Fibroblast of pulmonary artery (primary cell): ENCODE measurements at regions not wholly inside any gene's neighbourhood (a gene's known extent, or its start where the extent isn't known, plus 50 kb on each side); places are given as distances from the start of the nearest gene placed in this dataset.

Source experiments
- DNase-seq: peaks from one replicate; pipeline ENCODE4 v3.0.0-alpha.2; 2010; ENCODE audit warnings: low read depth
- H3K4me3 ChIP-seq: replicated peaks from 2 replicates; pipeline ENCODE4 v1.5.1; 2011; ENCODE audit warnings: low read depth, mild to moderate bottlenecking, control low read depth, low read length, moderate library complexity
- TF ChIP-seq, protein P1 (sequence below): IDR thresholded peaks from 2 replicates; pipeline ENCODE4 v1.5.1; 2011; ENCODE audit warnings: mild to moderate bottlenecking, control low read depth, low read length, inconsistent platforms; ENCODE audit errors: missing control alignments

- DNase-seq = no peak
- no peak overlapping the region for H3K4me3 ChIP-seq
- TF ChIP-seq, protein P1, sequence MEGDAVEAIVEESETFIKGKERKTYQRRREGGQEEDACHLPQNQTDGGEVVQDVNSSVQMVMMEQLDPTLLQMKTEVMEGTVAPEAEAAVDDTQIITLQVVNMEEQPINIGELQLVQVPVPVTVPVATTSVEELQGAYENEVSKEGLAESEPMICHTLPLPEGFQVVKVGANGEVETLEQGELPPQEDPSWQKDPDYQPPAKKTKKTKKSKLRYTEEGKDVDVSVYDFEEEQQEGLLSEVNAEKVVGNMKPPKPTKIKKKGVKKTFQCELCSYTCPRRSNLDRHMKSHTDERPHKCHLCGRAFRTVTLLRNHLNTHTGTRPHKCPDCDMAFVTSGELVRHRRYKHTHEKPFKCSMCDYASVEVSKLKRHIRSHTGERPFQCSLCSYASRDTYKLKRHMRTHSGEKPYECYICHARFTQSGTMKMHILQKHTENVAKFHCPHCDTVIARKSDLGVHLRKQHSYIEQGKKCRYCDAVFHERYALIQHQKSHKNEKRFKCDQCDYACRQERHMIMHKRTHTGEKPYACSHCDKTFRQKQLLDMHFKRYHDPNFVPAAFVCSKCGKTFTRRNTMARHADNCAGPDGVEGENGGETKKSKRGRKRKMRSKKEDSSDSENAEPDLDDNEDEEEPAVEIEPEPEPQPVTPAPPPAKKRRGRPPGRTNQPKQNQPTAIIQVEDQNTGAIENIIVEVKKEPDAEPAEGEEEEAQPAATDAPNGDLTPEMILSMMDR = no peak
Measured at GRCh38 chr4:4631150-4631549, 89.3 kb upstream of the STX18 start.

- TF ChIP-seq, protein P1 = no peak
- H3K4me3 ChIP-seq = no peak overlapping the region
- DNase-seq = no peak
Measured at GRCh38 chr4:4627906-4628305, 86.1 kb upstream of the STX18 start.

DNA sequence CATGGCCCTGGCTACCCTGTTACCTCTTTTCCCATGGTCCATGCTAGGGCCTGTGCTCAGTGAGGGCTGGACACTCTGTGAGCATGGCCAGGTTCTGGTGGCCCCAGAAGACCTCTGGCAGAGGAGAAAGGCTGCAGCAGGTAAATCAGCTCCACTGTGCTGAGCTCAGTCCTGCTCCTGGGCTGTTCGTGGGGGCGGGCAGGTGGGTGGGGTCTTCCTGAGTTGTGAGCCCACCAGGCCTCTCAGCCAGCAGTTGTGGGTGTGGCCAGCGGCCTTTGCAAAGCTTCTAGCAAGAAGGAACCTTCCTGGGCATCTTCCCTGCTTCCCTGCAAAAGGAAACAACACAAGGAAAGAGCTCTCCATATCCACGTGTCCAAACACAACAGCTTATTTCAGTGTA is 85.3 kb upstream of the STX18 start:
- DNase-seq = no peak
- H3K4me3 ChIP-seq = no peak overlapping the region
- TF ChIP-seq, protein P1 = no peak

- TF ChIP-seq, protein P1 = no peak
- no peak overlapping the region for H3K4me3 ChIP-seq
- DNase-seq = peak; percentile 29
Measured at GRCh38 chr4:4625488-4625887, 83.6 kb upstream of the STX18 start.

DNA sequence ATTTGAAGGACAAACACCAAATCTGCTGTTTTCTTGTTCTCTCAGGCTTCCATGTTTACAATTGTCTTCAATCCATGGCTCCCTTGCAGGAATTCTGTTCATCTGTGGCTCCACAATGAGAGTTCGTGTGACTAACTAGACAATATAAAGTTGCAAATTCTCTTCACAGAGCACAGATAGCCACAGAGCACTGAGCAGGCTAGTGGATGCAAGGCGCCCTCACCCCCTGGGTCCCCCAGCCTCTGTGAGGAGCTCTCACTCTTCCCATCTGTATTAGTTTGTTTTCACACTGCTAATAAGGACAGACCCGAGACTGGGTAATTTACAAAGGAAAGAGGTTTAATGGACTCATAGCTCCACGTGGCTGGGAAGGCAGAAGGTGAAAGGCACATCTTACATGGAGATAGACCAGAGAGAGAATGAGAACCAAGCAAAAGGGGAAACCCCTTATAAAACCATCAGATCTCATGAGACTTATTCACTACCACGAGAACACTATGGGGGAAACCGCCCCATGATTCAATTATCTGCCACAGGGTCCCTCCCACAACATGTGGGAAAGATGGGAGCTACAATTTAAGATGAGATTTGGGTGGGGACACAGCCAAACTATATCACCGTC is 82.5 kb upstream of the STX18 start:
- no peak for DNase-seq
- H3K4me3 ChIP-seq = no peak overlapping the region
- TF ChIP-seq, protein P1 = no peak

GRCh38 chr4:4619821-4620220 is 78.0 kb upstream of the STX18 start:
- TF ChIP-seq, protein P1 = no peak
- no peak overlapping the region for H3K4me3 ChIP-seq
- no peak for DNase-seq

GRCh38 chr4:4618847-4619246 is 77.0 kb upstream of the STX18 start:
- peak; percentile 42 for DNase-seq
- H3K4me3 ChIP-seq = no peak overlapping the region
- TF ChIP-seq, protein P1 = no peak
